ENCODE measurements at regions not wholly inside any gene's neighbourhood (a gene's known extent, or its start where the extent isn't known, plus 50 kb on each side); places are given as distances from the start of the nearest gene placed in this dataset.

DNA sequence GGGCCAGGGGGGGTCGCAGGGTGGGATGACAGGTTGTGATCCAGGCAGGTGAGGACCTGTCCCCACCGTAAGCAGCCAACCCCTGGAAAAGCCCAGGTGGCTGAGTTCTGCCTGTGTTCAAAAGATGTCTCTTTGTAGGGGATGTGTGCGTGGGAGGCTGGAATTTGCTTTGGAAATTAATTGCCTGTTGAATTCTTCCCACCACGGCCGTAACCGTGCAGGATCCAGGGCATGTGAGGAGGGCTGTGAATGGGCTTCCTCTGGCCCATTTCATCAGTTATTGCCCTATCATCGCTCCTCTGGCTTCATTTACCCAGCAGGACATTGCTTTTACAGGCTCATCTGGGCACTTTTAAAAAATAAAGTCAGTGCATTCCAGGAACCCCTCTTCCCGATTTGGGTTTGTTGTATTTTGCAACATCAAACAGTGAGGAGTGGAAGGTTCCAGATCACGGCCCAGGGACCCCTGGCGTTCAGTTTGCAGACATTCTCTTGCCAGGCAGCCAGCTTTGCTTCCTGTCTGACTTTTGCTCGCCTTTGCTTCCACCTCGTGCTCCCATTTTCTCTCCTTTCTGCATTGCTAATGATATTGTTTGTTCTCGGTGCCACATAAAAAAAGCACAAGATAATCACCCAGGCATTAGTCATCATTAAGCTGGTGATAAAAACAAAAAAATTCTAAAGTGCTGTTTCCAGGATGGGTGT lies 1306.6 kb downstream of the BRD1 start:
- TF ChIP-seq, protein P1, sequence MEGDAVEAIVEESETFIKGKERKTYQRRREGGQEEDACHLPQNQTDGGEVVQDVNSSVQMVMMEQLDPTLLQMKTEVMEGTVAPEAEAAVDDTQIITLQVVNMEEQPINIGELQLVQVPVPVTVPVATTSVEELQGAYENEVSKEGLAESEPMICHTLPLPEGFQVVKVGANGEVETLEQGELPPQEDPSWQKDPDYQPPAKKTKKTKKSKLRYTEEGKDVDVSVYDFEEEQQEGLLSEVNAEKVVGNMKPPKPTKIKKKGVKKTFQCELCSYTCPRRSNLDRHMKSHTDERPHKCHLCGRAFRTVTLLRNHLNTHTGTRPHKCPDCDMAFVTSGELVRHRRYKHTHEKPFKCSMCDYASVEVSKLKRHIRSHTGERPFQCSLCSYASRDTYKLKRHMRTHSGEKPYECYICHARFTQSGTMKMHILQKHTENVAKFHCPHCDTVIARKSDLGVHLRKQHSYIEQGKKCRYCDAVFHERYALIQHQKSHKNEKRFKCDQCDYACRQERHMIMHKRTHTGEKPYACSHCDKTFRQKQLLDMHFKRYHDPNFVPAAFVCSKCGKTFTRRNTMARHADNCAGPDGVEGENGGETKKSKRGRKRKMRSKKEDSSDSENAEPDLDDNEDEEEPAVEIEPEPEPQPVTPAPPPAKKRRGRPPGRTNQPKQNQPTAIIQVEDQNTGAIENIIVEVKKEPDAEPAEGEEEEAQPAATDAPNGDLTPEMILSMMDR (IDR thresholded peaks at IDR 0.05), result no peak
- no peak for TF ChIP-seq POLR2A (IDR thresholded peaks at IDR 0.05)
